Fibroblast of villous mesenchyme (primary cell): ENCODE measurements at regions not wholly inside any gene's neighbourhood (a gene's known extent, or its start where the extent isn't known, plus 50 kb on each side); places are given as distances from the start of the nearest gene placed in this dataset.

Experiments
- DNase-seq: peaks from one replicate; pipeline ENCODE4 v3.0.0-alpha.2; 2010; ENCODE audit warnings: low read depth
- H3K4me3 ChIP-seq: 2 replicates; pipeline ENCODE4 v1.5.1; 2011; ENCODE audit warnings: low read depth, mild to moderate bottlenecking, low read length
- TF ChIP-seq, protein P1 (sequence below): IDR thresholded peaks from 2 replicates; pipeline ENCODE4 v1.5.1; 2012; ENCODE audit warnings: low read depth, mild to moderate bottlenecking, low read length; ENCODE audit not compliant: insufficient read depth

DNA sequence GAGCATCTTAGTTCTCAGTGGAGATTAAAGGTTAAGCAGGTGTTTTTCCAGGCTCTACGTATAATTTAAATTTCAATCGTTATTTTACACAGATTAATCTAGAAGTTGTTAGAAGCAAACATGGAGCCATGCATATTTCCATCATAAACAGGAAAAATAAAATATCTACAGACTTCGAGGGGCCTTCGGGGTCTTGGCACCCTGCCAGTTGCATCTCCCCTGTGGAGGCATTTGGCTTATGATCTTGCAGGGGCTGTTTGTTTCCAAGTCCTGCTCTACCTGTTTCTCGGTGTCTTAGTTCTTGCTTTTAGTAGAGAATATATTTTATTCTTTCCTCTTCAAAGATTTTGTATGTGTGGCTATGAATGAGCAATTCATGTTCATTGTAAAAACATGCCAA is 67.2 kb upstream of the FAM136A start:
- H3K4me3 ChIP-seq: no peak overlapping the region
- DNase-seq: no peak
- TF ChIP-seq, protein P1, sequence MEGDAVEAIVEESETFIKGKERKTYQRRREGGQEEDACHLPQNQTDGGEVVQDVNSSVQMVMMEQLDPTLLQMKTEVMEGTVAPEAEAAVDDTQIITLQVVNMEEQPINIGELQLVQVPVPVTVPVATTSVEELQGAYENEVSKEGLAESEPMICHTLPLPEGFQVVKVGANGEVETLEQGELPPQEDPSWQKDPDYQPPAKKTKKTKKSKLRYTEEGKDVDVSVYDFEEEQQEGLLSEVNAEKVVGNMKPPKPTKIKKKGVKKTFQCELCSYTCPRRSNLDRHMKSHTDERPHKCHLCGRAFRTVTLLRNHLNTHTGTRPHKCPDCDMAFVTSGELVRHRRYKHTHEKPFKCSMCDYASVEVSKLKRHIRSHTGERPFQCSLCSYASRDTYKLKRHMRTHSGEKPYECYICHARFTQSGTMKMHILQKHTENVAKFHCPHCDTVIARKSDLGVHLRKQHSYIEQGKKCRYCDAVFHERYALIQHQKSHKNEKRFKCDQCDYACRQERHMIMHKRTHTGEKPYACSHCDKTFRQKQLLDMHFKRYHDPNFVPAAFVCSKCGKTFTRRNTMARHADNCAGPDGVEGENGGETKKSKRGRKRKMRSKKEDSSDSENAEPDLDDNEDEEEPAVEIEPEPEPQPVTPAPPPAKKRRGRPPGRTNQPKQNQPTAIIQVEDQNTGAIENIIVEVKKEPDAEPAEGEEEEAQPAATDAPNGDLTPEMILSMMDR: no peak

DNA sequence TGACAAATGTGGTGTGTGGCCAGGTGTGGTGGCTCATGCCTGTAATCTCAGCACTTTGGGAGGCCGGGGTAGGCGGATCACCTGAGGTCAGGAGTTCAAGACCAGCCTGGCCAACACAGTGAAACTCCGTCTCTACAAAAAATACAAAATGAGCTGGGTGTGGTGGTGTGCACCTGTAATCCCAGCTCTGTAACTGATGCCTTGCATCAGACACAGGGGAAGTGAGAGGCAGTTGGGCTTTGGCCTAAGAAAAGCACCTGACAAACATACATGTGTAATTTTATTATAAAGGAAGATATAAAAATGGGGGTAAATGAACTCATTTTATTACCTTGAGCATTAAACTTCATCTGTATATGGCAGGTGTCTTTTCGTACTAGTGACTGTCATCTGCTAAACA is 66.7 kb upstream of the FAM136A start:
- no peak for DNase-seq
- no peak overlapping the region for H3K4me3 ChIP-seq
- TF ChIP-seq, protein P1: no peak

DNA sequence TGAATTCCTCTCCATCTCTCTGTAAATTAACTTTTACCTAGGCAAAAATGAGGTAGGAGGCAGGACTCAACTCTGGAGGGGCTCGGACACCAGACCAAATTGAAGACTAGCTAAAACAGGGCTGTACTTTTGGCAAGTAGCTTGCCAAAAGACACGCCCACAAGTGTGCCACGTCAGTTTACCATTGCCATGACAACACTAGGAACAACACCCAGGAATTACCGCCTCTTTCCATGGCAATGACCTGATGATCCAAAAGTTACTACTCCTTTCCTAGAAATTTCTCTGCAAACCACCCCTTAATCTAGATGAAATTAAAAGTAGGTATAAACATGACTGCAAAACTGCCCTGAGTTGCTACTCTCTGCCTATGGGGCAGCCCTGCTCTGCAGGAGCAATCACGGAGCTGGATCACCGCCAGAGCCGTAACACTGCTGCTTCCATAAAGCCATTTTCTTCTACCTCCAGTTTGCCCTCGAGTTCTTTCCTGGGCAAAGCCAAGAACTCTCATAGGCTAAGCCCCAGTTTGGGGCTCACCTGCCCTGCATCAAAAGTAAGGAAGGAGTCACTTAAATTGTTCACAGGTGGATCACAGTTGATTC is 66.0 kb upstream of the FAM136A start:
- DNase-seq: no peak
- no peak overlapping the region for H3K4me3 ChIP-seq
- TF ChIP-seq, protein P1: no peak

DNA sequence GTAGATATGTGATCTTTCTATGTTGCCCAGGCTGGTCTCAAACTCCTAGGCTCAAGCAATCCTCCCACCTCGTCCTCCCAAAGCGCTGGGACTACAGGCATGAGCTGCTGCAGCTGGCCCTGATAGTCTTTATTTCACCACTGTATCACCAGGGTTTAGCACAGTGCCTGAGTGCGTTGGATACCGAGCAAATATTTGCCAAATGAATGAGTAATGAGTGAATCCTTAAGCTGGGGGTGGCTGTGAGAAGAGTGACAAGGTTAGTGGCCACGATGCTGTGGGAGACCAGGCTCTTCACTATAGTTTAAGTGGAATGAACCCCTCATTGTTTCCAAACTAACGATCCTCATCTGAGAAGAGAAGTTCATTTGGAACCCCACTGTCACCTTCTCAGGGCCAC is 60.8 kb upstream of the FAM136A start:
- no peak for DNase-seq
- no peak overlapping the region for H3K4me3 ChIP-seq
- TF ChIP-seq, protein P1: no peak

DNA sequence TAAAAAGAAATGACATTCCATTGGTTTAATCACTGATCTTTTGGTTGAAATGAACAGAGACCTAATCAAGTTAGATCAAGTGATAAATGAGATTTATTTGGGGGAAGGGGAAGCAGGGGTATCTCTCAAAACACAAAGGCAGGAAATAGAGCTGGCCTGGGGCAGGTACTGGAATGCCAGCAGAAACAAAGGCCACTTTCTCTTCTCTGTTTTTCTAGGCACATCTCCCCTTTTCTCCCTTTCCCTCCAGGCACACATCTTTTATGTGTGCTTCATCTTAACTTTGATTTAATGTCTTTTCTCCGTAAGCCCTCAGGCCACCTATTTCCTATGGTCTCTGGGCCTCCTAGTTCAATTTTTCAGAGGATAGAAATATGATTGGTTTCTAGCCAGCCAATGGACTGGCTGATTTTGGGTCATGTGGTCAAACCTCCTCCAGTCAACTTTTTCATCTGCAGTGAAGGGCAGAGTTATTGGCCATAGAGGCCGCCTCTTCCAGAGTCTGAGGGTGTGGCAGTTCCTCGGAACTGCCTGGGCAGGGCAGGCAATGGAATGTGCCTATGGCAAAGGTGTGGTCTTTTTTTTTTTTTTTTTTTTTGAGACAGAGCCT is 58.9 kb upstream of the FAM136A start:
- H3K4me3 ChIP-seq: no peak overlapping the region
- TF ChIP-seq, protein P1: no peak
- no peak for DNase-seq

DNA sequence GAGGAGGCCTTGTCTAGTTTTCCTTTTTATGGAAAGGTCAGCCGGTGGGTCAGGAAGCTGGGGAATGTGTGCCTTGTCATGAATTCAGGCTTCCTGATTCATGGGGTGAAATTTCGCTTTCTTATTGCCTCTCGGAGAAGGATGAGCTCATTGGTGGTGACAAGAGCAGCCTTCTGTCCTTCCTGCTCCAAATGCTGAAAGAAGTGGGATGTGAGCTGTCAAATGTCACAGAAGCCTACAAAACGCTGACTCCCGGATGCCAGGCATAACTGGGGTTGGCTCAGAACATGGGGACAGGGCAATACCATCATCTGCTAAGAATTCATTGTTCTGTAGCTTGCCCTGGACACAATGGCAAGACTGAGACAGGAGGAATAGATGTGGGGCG is 55.8 kb upstream of the FAM136A start:
- DNase-seq: no peak
- TF ChIP-seq, protein P1: no peak
- no peak overlapping the region for H3K4me3 ChIP-seq

DNA sequence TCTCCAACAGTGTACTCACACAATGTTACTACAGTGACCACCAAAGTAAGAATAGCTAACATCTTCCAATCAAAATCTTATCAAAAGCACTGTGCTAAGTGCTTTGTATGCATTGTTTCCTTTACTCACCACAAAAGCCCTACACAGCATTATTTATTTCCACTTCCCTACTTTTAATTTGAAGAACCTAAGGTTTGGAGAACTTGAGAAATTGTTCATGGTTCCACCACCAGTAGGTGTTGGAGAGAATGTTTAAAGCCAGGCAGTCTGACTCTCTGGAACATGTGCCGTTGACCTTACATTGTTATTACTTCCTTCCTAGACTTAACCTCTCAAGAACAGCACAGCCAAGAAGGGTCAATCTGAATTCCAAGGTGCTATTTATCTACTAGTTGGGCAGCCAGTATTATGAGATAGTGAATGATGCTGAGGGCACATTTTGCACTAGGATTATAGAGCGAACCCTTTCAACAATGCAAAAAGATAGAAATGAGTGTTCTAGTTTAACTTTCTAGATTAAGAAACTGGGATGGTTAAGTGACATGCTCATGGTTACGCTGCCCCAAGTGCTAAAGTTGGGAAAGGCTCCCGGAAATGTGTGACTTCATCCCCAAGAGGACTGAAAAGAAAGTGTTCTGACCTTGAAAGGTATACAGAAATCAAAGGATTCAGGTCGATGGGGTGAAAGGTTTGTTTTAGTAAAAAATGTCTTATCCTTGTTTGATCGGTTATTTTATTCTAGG is 55.2 kb upstream of the FAM136A start:
- TF ChIP-seq, protein P1: no peak
- DNase-seq: no peak
- H3K4me3 ChIP-seq: no peak overlapping the region
